ENCODE measurements at regions not wholly inside any gene's neighbourhood (a gene's known extent, or its start where the extent isn't known, plus 50 kb on each side); places are given as distances from the start of the nearest gene placed in this dataset.

- no peak for TF ChIP-seq ZNF644 (CRISPR knock-in tag; IDR thresholded peaks at IDR 0.05; ENCODE audit: low read depth)
- no peak for TF ChIP-seq POLR2A (IDR thresholded peaks at IDR 0.05; ENCODE audit: insufficient read depth in 1 of 2, low read depth in 2 of 2, low read length in 2 of 2)
- no peak for TF ChIP-seq CREB1 (IDR thresholded peaks at IDR 0.05)
- no peak for TF ChIP-seq CREB1 (CRISPR knock-in tag; IDR thresholded peaks at IDR 0.05)
- TF ChIP-seq ZNF24 (IDR thresholded peaks at IDR 0.05): no peak
- no peak for TF ChIP-seq ZNF431 (CRISPR knock-in tag; IDR thresholded peaks at IDR 0.05; ENCODE audit: borderline replicate concordance, low read depth)
- TF ChIP-seq, protein P1, sequence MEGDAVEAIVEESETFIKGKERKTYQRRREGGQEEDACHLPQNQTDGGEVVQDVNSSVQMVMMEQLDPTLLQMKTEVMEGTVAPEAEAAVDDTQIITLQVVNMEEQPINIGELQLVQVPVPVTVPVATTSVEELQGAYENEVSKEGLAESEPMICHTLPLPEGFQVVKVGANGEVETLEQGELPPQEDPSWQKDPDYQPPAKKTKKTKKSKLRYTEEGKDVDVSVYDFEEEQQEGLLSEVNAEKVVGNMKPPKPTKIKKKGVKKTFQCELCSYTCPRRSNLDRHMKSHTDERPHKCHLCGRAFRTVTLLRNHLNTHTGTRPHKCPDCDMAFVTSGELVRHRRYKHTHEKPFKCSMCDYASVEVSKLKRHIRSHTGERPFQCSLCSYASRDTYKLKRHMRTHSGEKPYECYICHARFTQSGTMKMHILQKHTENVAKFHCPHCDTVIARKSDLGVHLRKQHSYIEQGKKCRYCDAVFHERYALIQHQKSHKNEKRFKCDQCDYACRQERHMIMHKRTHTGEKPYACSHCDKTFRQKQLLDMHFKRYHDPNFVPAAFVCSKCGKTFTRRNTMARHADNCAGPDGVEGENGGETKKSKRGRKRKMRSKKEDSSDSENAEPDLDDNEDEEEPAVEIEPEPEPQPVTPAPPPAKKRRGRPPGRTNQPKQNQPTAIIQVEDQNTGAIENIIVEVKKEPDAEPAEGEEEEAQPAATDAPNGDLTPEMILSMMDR (CRISPR knock-in tag; IDR thresholded peaks at IDR 0.05): no peak
- no peak for TF ChIP-seq HDAC6 (IDR thresholded peaks at IDR 0.05; ENCODE audit: low read depth, low read length)
- TF ChIP-seq CBX1 (IDR thresholded peaks at IDR 0.05; ENCODE audit: low read depth): no peak
- TF ChIP-seq, protein P2, sequence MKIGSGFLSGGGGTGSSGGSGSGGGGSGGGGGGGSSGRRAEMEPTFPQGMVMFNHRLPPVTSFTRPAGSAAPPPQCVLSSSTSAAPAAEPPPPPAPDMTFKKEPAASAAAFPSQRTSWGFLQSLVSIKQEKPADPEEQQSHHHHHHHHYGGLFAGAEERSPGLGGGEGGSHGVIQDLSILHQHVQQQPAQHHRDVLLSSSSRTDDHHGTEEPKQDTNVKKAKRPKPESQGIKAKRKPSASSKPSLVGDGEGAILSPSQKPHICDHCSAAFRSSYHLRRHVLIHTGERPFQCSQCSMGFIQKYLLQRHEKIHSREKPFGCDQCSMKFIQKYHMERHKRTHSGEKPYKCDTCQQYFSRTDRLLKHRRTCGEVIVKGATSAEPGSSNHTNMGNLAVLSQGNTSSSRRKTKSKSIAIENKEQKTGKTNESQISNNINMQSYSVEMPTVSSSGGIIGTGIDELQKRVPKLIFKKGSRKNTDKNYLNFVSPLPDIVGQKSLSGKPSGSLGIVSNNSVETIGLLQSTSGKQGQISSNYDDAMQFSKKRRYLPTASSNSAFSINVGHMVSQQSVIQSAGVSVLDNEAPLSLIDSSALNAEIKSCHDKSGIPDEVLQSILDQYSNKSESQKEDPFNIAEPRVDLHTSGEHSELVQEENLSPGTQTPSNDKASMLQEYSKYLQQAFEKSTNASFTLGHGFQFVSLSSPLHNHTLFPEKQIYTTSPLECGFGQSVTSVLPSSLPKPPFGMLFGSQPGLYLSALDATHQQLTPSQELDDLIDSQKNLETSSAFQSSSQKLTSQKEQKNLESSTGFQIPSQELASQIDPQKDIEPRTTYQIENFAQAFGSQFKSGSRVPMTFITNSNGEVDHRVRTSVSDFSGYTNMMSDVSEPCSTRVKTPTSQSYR (CRISPR knock-in tag; IDR thresholded peaks at IDR 0.05; ENCODE audit: borderline replicate concordance): no peak
- TF ChIP-seq BRCA1 (CRISPR knock-in tag; IDR thresholded peaks at IDR 0.05): no peak
- no peak for TF ChIP-seq ZNF552 (CRISPR knock-in tag; IDR thresholded peaks at IDR 0.05; ENCODE audit: borderline replicate concordance)
- TF ChIP-seq MZF1 (CRISPR knock-in tag; IDR thresholded peaks at IDR 0.05; ENCODE audit: borderline replicate concordance): no peak
- TF ChIP-seq, protein P3, sequence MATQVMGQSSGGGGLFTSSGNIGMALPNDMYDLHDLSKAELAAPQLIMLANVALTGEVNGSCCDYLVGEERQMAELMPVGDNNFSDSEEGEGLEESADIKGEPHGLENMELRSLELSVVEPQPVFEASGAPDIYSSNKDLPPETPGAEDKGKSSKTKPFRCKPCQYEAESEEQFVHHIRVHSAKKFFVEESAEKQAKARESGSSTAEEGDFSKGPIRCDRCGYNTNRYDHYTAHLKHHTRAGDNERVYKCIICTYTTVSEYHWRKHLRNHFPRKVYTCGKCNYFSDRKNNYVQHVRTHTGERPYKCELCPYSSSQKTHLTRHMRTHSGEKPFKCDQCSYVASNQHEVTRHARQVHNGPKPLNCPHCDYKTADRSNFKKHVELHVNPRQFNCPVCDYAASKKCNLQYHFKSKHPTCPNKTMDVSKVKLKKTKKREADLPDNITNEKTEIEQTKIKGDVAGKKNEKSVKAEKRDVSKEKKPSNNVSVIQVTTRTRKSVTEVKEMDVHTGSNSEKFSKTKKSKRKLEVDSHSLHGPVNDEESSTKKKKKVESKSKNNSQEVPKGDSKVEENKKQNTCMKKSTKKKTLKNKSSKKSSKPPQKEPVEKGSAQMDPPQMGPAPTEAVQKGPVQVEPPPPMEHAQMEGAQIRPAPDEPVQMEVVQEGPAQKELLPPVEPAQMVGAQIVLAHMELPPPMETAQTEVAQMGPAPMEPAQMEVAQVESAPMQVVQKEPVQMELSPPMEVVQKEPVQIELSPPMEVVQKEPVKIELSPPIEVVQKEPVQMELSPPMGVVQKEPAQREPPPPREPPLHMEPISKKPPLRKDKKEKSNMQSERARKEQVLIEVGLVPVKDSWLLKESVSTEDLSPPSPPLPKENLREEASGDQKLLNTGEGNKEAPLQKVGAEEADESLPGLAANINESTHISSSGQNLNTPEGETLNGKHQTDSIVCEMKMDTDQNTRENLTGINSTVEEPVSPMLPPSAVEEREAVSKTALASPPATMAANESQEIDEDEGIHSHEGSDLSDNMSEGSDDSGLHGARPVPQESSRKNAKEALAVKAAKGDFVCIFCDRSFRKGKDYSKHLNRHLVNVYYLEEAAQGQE (IDR thresholded peaks at IDR 0.05; ENCODE audit: borderline replicate concordance in 1 of 2, low read depth in 1 of 2, low read length in 2 of 2): no peak
Observed at GRCh38 chr2:19027626-19028025, 330.8 kb downstream of the OSR1 start.
